Astrocyte of the cerebellum (primary cell): ENCODE measurements at regions not wholly inside any gene's neighbourhood (a gene's known extent, or its start where the extent isn't known, plus 50 kb on each side); places are given as distances from the start of the nearest gene placed in this dataset.

ENCODE experiments used
- DNase-seq: peaks from one replicate; pipeline ENCODE4 v3.0.0-alpha.2; 2011; ENCODE audit warnings: low read depth
- H3K4me3 ChIP-seq: 2 replicates; pipeline ENCODE4 v1.5.1; 2011; ENCODE audit warnings: mild to moderate bottlenecking, low read depth, low read length, moderate library complexity
- in situ Hi-C: cut with HindIII; loops from 2 replicates; pipeline ENCODE4 v1.10.0; 2017; ENCODE audit warnings: low sequenced_read_pairs
- TF ChIP-seq, protein P1 (sequence below): IDR thresholded peaks from 2 replicates; pipeline ENCODE4 v1.5.1; 2012; ENCODE audit warnings: low read length, low read depth, moderate library complexity, mild to moderate bottlenecking; ENCODE audit errors: missing control alignments

DNA sequence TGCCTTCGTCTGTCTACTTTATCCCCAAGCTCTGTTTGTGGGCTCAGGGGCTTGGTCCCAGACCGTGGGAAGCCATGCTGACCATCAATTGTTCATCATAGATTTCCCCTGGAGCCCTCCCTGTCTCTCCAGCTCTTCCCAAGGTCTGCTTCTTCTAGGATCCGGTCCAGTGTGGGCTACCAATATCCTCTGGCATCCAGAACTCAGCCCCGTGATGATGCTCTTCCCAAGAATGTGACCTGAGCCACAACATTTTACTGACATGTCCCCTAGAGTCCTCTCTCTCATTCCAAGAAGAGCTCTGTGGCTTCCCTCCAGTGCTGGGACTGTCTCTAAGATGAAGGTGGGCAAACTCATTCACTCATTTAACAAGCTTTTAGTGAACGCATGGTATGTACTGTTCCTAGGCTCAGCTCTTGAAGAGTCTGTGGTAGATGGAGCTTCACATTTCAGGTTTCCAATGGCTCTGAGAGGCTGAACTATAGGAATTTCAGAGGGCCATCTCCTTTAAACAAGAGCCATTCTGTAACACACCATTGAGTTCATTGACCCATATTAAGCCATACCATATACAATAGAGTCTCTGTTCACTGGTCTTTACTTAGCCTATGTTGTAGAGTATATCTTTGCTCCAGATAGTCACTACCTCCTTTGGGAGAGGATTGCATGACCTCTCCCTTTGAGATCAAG, 142.0 kb upstream of the APCDD1 start:
- DNase-seq, result no peak
- TF ChIP-seq, protein P1, sequence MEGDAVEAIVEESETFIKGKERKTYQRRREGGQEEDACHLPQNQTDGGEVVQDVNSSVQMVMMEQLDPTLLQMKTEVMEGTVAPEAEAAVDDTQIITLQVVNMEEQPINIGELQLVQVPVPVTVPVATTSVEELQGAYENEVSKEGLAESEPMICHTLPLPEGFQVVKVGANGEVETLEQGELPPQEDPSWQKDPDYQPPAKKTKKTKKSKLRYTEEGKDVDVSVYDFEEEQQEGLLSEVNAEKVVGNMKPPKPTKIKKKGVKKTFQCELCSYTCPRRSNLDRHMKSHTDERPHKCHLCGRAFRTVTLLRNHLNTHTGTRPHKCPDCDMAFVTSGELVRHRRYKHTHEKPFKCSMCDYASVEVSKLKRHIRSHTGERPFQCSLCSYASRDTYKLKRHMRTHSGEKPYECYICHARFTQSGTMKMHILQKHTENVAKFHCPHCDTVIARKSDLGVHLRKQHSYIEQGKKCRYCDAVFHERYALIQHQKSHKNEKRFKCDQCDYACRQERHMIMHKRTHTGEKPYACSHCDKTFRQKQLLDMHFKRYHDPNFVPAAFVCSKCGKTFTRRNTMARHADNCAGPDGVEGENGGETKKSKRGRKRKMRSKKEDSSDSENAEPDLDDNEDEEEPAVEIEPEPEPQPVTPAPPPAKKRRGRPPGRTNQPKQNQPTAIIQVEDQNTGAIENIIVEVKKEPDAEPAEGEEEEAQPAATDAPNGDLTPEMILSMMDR, result no peak
- in situ Hi-C loops, result no loop called here
- no peak overlapping the region for H3K4me3 ChIP-seq

DNA sequence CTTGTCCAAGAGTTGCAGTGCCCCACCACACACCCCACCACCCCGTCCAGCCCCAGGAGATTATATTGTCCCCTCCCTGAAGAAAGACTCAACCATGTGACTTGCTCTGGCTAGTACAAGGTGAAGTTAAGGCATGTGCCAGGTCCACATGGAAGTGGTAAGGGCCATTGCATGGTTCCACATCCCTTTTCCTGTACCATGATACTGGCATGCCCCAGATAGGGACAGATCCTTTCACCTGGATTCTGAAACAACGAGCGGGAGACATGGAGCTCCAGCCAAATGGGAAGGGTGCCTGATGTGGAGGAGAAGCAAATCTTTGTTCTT, 141.5 kb upstream of the APCDD1 start:
- DNase-seq, result no peak
- TF ChIP-seq, protein P1, result no peak
- no peak overlapping the region for H3K4me3 ChIP-seq
- in situ Hi-C loops, result no loop called here

DNA sequence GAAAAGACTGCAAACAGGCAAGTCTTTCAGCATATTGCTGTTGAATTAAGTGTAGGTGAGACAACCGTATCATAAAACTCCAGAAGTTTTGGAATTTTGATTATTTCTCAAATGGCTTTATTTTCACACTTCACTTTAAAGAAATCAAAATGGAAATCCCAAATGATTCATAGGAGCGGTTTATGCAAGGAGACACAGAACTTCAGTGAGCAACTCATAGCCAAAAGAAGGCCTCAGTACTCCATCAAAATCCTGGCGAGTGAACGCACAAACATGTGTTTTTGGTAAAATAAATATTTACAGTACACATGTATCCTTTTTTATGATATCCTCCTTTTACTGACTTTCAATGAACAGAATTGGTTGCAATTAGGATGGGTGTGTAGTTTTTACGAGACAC, 140.4 kb upstream of the APCDD1 start:
- no peak overlapping the region for H3K4me3 ChIP-seq
- DNase-seq, result no peak
- in situ Hi-C loops, result no loop called here
- TF ChIP-seq, protein P1, result no peak

DNA sequence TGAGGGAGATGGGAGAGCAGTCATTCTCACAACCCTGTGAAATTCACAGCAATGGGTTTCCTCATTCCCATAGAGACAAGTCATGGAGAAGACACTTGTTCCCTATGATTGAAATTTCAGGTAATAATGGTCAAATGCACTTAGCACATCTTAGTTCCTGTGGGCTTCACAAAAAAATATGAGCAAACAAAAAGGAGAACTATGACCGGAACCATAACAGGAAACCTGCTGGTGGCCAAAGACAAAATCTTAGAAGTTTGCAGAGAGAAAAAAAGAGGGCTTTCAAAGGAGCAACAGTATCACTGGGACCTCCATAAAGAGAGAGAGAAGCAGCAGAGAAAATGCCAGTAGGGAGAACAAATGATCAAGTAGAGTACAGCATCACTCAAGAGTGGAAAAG, 138.9 kb upstream of the APCDD1 start:
- no peak for DNase-seq
- TF ChIP-seq, protein P1, result no peak
- in situ Hi-C loops, result no loop called here
- no peak overlapping the region for H3K4me3 ChIP-seq

DNA sequence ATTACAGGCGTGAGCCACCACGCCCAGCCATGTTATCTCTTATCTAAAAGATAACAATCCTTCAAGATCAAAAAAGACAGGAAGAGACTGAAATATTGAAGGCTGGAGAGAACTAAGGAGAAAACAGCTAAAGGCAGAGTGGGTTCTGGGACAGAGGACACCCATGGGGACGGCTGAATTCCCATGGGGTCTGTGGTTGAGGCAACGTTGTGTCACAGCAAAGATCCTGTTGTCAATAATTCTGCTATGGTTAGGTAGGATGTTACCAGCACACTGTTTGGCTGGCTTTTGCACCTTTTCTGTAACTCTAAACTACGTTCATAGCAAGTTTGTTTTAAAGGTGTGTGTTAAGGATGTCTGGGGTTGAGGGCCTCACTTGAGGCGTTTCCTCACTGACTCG, 137.7 kb upstream of the APCDD1 start:
- TF ChIP-seq, protein P1, result no peak
- DNase-seq, result no peak
- H3K4me3 ChIP-seq, result no peak overlapping the region
- in situ Hi-C loops, result no loop called here

DNA sequence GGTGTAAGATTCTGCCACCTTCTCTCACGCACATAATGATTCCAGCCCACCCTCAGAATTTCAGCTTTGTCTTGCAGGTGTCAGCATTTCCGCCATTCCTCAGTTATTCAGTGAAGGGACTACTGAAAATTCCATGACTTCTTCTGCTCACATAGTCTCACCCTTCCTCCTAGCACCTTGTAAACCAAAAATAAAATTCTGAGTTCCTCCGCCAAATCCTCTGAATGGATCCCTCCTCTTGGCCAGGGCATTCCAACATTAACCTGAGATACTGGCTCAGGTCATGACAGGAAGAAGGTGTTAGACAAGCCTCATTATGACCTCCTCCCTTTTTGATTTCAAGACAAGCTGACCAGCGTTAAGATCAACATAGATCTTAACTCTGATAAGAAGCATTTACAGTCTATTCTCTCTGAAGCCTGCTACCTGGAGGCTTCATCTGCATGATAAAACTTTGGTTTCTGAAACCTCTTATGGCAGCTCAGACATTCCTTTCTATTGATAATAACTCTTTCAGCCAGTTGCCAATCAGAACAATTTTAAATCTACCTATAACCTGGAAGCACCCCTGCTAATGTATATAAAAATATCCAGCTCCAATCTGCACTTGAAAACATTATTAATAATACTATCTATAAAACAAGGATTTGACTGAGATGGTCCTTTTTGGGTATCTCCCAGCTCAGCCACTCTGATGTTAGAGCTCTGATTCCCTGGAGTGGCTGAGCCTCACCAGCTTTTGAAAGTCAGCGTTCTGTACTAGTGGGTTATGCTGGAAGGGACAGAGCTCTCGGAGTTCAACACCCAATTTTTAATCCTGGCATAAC, 136.4 kb upstream of the APCDD1 start:
- TF ChIP-seq, protein P1, result no peak
- DNase-seq, result no peak
- in situ Hi-C loops, result no loop called here
- H3K4me3 ChIP-seq, result no peak overlapping the region
